CD4-positive, alpha-beta T cell (primary cell): ENCODE measurements at regions not wholly inside any gene's neighbourhood (a gene's known extent, or its start where the extent isn't known, plus 50 kb on each side); places are given as distances from the start of the nearest gene placed in this dataset.

ENCODE experiments used
- ATAC-seq: fragments of 200-7000 bp; cut with Tn5 transposase; one replicate; pipeline ENCODE4 v1.10.0; 2022; ENCODE audit warnings: mild to moderate bottlenecking; ENCODE audit not compliant: poor library complexity
- CTCF ChIA-PET: fragments of 350-600 bp; sonication (Branson Sonifier 250); formaldehyde crosslinking; loops from one replicate; lab custom pipeline; 2021; ENCODE audit warnings: antibody characterized with exemption, inconsistent platforms; lab: Charles Lee
- POLR2A ChIA-PET: fragments of 350-600 bp; sonication (Branson Sonifier 250); formaldehyde crosslinking; loops from one replicate; lab custom pipeline; 2021; ENCODE audit warnings: antibody characterized with exemption, inconsistent platforms; lab: Charles Lee
- DNase-seq, 14 experiments: peaks; one replicate each; pipeline ENCODE4 v3.0.0-alpha.2; 2013 to 2020; ENCODE audit warnings: mixed read lengths in 2 of 14
- H3K27ac ChIP-seq, 2 donors: one replicate each; pipeline versions ENCODE4 v1.5.1 to v1.7.0; 2013; ENCODE audit warnings: low read length in 2 of 2, low read depth in 1 of 2, mild to moderate bottlenecking in 1 of 2
- H3K27me3 ChIP-seq, 2 experiments: 1 replicate in 1 of 2; 2 replicates in 1 of 2; pipeline versions ENCODE4 v1.6.1 to v1.7.0; 2013; ENCODE audit warnings: low read length in 2 of 2, control low read depth in 1 of 2, mild to moderate bottlenecking in 1 of 2, moderate library complexity in 1 of 2; ENCODE audit not compliant: insufficient read depth in 2 of 2, control insufficient read depth in 1 of 2
- H3K36me3 ChIP-seq: one replicate; pipeline ENCODE4 v1.6.1; 2013; ENCODE audit warnings: low read length, control low read depth; ENCODE audit not compliant: insufficient read depth
- H3K4me1 ChIP-seq: one replicate; pipeline ENCODE4 v1.6.1; 2013; ENCODE audit warnings: low read length, control low read depth; ENCODE audit not compliant: insufficient read depth
- H3K4me3 ChIP-seq: one replicate; pipeline ENCODE4 v1.5.1; 2013; ENCODE audit warnings: mild to moderate bottlenecking, low read length, moderate library complexity
- H3K9me3 ChIP-seq, 2 experiments: 1 replicate in 1 of 2; 2 replicates in 1 of 2; pipeline versions ENCODE4 v1.6.1 to v1.7.0; 2013; ENCODE audit warnings: low read length in 2 of 2, mild to moderate bottlenecking in 2 of 2, control low read depth in 1 of 2, moderate library complexity in 1 of 2; ENCODE audit not compliant: control insufficient read depth in 1 of 2, insufficient read depth in 1 of 2
- H3K27ac Mint-ChIP-seq: one replicate; pipeline ENCODE4 v1.8.0; 2020; ENCODE audit warnings: mixed read lengths
- H3K27me3 Mint-ChIP-seq: one replicate; pipeline ENCODE4 v1.8.0; 2021; ENCODE audit warnings: mixed read lengths
- H3K36me3 Mint-ChIP-seq: one replicate; pipeline ENCODE4 v1.8.0; 2021; ENCODE audit warnings: low read depth, mixed read lengths
- H3K4me1 Mint-ChIP-seq: one replicate; pipeline ENCODE4 v1.8.0; 2021; ENCODE audit warnings: low read depth, mixed read lengths
- H3K4me3 Mint-ChIP-seq: one replicate; pipeline ENCODE4 v1.8.0; 2020; ENCODE audit warnings: mild to moderate bottlenecking, mixed read lengths
- H3K9me3 Mint-ChIP-seq: one replicate; pipeline ENCODE4 v1.8.0; 2020; ENCODE audit warnings: mixed read lengths
- CTCF ChIP-seq: fragments of 200-600 bp; IDR thresholded peaks from one replicate; pipeline ENCODE4 v1.8.0; 2022; ENCODE audit warnings: antibody characterized with exemption, mild to moderate bottlenecking
- intact Hi-C, 2 experiments: fragments of 100-400 bp; cut with DNase I in 1 of 2; cut with micrococcal nuclease in 1 of 2; formaldehyde crosslinking; loops; one replicate each; pipeline versions ENCODE4 v1.15.1 to v1.9.0; 2023 to 2025; cut with DNase I, micrococcal nuclease

DNA sequence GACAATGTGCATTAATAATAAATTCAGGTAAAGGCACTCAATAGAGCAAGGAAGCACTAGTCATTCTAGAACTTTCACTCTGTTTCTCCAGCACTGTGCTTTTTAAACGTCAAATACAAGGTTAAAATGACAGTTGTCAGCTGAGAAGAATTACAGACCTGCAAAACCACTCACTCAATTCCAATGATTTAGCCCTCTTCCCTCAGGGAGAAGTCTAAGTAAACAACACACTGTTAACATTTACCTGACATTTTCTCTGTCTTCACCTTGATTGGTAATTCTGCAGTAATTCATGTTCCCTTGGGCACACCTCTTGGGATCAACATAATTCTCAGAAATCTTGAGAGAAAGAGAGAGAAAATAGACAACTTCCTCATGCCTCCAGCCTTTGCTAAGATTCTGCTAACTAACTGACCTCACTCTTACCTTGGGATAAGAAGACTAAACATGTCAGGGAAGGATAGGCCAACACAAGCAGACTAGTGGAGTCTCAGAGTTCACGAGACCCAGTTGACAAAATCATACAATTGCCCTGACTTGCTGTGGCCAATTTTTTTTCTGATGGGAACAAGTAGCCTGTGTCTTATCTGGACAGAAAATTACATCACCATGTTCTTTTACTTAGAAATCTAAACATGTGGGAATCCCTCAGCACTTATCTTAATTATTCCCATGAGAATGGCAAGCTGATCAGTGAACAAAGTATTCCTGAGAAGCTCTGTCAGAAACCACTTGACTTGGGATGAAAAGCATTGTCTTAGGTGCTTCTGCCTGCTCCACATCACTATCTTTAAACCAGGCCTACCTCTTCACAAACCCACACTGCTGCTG is 516.8 kb upstream of the FAT3 start:
- Mint-ChIP-seq H3K36me3 (no peaks in the 10 kb centered on the region), H3K9me3 (peaks cover 4% of the 10 kb centered on the region), H3K4me1 (no peaks in the 10 kb centered on the region), H3K27ac (no peak overlapping the region), H3K27me3 (no peaks in the 10 kb centered on the region), H3K4me3 (no peak overlapping the region)
- ATAC-seq (no peak), DNase-seq (no peak)
- ChIA-PET POLR2A (no interaction called here), CTCF (no interaction called here)
- Histone ChIP-seq H3K27me3 (no peaks in the 10 kb centered on the region), H3K27ac (no peak overlapping the region), H3K4me3 (no peak overlapping the region), H3K9me3 (peaks cover 0 to 4% of the 10 kb centered on the region in 2 experiments), H3K36me3 (no peaks in the 10 kb centered on the region), H3K4me1 (no peaks in the 10 kb centered on the region)
- TF ChIP-seq CTCF, result no peak
- intact Hi-C loops, result no loop called here

GRCh38 chr11:91703042-91703441 is 521.6 kb upstream of the FAT3 start:
- intact Hi-C loops, result no loop called here
- Mint-ChIP-seq H3K9me3 (peaks cover 7% of the 10 kb centered on the region), H3K4me1 (no peaks in the 10 kb centered on the region), H3K36me3 (no peaks in the 10 kb centered on the region), H3K27ac (no peak overlapping the region), H3K27me3 (no peaks in the 10 kb centered on the region), H3K4me3 (no peak overlapping the region)
- Histone ChIP-seq H3K27me3 (no peaks in the 10 kb centered on the region), H3K36me3 (no peaks in the 10 kb centered on the region), H3K4me3 (no peak overlapping the region), H3K27ac (no peak overlapping the region), H3K4me1 (no peaks in the 10 kb centered on the region), H3K9me3 (peaks cover 3% of the 10 kb centered on the region in 2 experiments)
- TF ChIP-seq CTCF, result no peak
- ATAC-seq (no peak), DNase-seq (no peak)
- ChIA-PET CTCF (no interaction called here), POLR2A (no interaction called here)

GRCh38 chr11:91700854-91701253 is 523.8 kb upstream of the FAT3 start:
- Histone ChIP-seq H3K27me3 (no peaks in the 10 kb centered on the region), H3K4me1 (no peaks in the 10 kb centered on the region), H3K27ac (no peak overlapping the region), H3K4me3 (no peak overlapping the region), H3K36me3 (no peaks in the 10 kb centered on the region), H3K9me3 (peaks cover 3 to 4% of the 10 kb centered on the region in 2 experiments)
- Mint-ChIP-seq H3K36me3 (no peaks in the 10 kb centered on the region), H3K27ac (no peak overlapping the region), H3K4me1 (no peaks in the 10 kb centered on the region), H3K4me3 (no peak overlapping the region), H3K27me3 (no peaks in the 10 kb centered on the region), H3K9me3 (peaks cover 9% of the 10 kb centered on the region)
- intact Hi-C loops, result no loop called here
- no peak for TF ChIP-seq CTCF
- DNase-seq (no peak), ATAC-seq (no peak)
- CTCF ChIA-PET, result no interaction called here
- POLR2A ChIA-PET, result no interaction called here
